Stimulated activated CD8-positive, alpha-beta memory T cell treated with anti-CD3 and anti-CD28 coated beads, Interleukin-7, amount 100 ng/mL, for 48 hours (primary cell): ENCODE measurements at regions not wholly inside any gene's neighbourhood (a gene's known extent, or its start where the extent isn't known, plus 50 kb on each side); places are given as distances from the start of the nearest gene placed in this dataset.
"Not testable (repeated sequence)": the region's sequence is repeated elsewhere in the genome, so short reads cannot be mapped to it uniquely, and the experiment has no call there.

Experiments used
- DNase-seq, 2 donors: peaks; one replicate each; pipeline ENCODE4 v3.0.0-alpha.2; 2020; ENCODE audit warnings: low read depth in 1 of 2; ENCODE audit errors: extremely low read depth in 1 of 2

- no peak for DNase-seq
Observed at GRCh38 chr5:117379521-117379920, 804.9 kb upstream of the SEMA6A start.

- no peak for DNase-seq
Observed at GRCh38 chr5:117376748-117377147, 802.1 kb upstream of the SEMA6A start.

- no peak for DNase-seq
Observed at GRCh38 chr5:117359895-117360294, 785.3 kb upstream of the SEMA6A start.

- no peak for DNase-seq
Observed at GRCh38 chr5:117357886-117358285, 783.3 kb upstream of the SEMA6A start.

GRCh38 chr5:117347280-117347679 is 772.7 kb upstream of the SEMA6A start:
- DNase-seq: no peak

- not testable (repeated sequence) for DNase-seq
Observed at GRCh38 chr5:117343726-117344125, 769.1 kb upstream of the SEMA6A start.

- no peak for DNase-seq
Observed at GRCh38 chr5:117337064-117337749, 762.6 kb upstream of the SEMA6A start.

GRCh38 chr5:117336208-117336607 is 761.6 kb upstream of the SEMA6A start:
- no peak for DNase-seq

GRCh38 chr5:117333011-117333410 is 758.4 kb upstream of the SEMA6A start:
- no peak for DNase-seq

- DNase-seq: no peak
Observed at GRCh38 chr5:117332341-117332740, 757.7 kb upstream of the SEMA6A start.

GRCh38 chr5:117327511-117327910 is 752.9 kb upstream of the SEMA6A start:
- no peak for DNase-seq

- DNase-seq: no peak
Observed at GRCh38 chr5:117326997-117327396, 752.4 kb upstream of the SEMA6A start.

- no peak for DNase-seq
Observed at GRCh38 chr5:117318528-117318927, 743.9 kb upstream of the SEMA6A start.

- DNase-seq: no peak
Observed at GRCh38 chr5:117315170-117315569, 740.5 kb upstream of the SEMA6A start.

- not testable (repeated sequence) for DNase-seq
Observed at GRCh38 chr5:117304512-117305107, 730.0 kb upstream of the SEMA6A start.

GRCh38 chr5:117302949-117303348 is 728.3 kb upstream of the SEMA6A start:
- no peak for DNase-seq

- DNase-seq: no peak
Observed at GRCh38 chr5:117302473-117302872, 727.9 kb upstream of the SEMA6A start.

- DNase-seq: no peak
Observed at GRCh38 chr5:117299936-117300328, 725.3 kb upstream of the SEMA6A start.

- DNase-seq: no peak
Observed at GRCh38 chr5:117299224-117299935, 724.8 kb upstream of the SEMA6A start.

- no peak for DNase-seq
Observed at GRCh38 chr5:117296872-117297271, 722.2 kb upstream of the SEMA6A start.

- no peak for DNase-seq
Observed at GRCh38 chr5:117295941-117296340, 721.3 kb upstream of the SEMA6A start.

- DNase-seq: no peak
Observed at GRCh38 chr5:117286813-117287212, 712.2 kb upstream of the SEMA6A start.
